ENCODE measurements at regions not wholly inside any gene's neighbourhood (a gene's known extent, or its start where the extent isn't known, plus 50 kb on each side); places are given as distances from the start of the nearest gene placed in this dataset.

DNA sequence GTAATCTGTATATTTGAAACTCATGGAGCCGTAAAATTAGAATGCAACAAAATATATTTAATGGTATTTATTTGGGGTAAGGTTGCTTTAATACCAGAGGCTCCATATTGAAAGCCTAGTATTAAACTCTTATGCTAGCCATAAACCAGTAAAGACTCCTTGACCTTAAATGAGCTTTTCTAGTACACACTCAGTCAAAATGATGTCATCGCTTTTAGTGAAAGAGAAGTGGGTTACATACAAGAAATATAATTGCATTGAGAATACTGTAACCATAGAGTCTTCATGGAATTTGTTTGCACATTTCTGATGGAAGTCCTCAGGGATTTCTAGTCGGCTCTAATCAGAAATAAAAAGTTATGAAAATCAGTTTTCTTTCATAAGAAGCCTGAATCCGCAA is 757.6 kb downstream of the GBE1 start:
- Histone ChIP-seq H3K4me3 (no peak overlapping the region), H3K36me3 (no peaks in the 10 kb centered on the region), H3K4me1 (no peaks in the 10 kb centered on the region), H3K9me3 (no peaks in the 10 kb centered on the region), H3K27ac (no peak overlapping the region), H3K27me3 (no peaks in the 10 kb centered on the region)
- DNase-seq (ENCODE audit: low spot score in 2 of 2) = no peak
- no peak for TF ChIP-seq POLR2A (IDR thresholded peaks at IDR 0.05)
- no peak for TF ChIP-seq EP300 (IDR thresholded peaks at IDR 0.05)
- WGBS, 2 donors = 71 to 83% methylated on average over 4 of the region's 4 CpGs

DNA sequence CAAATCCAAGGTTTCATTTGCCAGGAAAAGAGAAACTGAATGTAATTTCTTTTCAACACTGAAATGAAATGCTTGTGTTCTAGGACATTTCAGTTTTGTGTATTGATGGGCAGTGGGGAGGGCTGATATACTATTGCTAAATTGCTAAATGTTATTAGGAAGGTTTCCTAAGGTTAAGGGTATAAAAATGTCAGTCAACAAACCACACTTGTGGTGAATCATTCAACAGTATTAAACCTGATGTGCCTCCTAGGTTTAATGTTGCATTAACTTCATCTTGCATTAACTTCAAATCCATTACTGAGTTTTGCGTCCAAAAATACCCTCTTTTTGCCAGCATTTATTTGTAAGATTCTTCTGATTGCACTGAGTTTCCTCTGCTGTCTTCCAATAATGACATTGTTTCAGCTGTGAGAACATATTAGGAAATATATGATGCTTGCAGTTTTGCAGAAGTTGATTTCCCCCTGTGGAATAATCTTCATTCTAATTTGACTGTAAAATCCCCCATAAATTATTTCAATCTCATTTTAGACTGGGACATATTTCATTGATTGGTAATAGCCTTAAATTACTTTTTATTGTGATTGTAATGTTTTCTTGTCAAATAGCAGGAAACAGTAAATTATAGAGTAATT is 758.3 kb downstream of the GBE1 start:
- no peak for DNase-seq (ENCODE audit: low spot score in 2 of 2)
- no peak overlapping the region for H3K4me3 ChIP-seq
- no peaks in the 10 kb centered on the region for H3K27me3 ChIP-seq
- H3K36me3 ChIP-seq = no peaks in the 10 kb centered on the region
- H3K27ac ChIP-seq = no peak overlapping the region
- 22 to 34% methylated on average over 1 of the region's 1 CpG for WGBS, 2 donors
- H3K9me3 ChIP-seq = no peaks in the 10 kb centered on the region
- no peak for TF ChIP-seq EP300 (IDR thresholded peaks at IDR 0.05)
- TF ChIP-seq, protein P1, sequence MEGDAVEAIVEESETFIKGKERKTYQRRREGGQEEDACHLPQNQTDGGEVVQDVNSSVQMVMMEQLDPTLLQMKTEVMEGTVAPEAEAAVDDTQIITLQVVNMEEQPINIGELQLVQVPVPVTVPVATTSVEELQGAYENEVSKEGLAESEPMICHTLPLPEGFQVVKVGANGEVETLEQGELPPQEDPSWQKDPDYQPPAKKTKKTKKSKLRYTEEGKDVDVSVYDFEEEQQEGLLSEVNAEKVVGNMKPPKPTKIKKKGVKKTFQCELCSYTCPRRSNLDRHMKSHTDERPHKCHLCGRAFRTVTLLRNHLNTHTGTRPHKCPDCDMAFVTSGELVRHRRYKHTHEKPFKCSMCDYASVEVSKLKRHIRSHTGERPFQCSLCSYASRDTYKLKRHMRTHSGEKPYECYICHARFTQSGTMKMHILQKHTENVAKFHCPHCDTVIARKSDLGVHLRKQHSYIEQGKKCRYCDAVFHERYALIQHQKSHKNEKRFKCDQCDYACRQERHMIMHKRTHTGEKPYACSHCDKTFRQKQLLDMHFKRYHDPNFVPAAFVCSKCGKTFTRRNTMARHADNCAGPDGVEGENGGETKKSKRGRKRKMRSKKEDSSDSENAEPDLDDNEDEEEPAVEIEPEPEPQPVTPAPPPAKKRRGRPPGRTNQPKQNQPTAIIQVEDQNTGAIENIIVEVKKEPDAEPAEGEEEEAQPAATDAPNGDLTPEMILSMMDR (IDR thresholded peaks at IDR 0.05) = no peak
- no peak for TF ChIP-seq POLR2A (IDR thresholded peaks at IDR 0.05)
- no peaks in the 10 kb centered on the region for H3K4me1 ChIP-seq

DNA sequence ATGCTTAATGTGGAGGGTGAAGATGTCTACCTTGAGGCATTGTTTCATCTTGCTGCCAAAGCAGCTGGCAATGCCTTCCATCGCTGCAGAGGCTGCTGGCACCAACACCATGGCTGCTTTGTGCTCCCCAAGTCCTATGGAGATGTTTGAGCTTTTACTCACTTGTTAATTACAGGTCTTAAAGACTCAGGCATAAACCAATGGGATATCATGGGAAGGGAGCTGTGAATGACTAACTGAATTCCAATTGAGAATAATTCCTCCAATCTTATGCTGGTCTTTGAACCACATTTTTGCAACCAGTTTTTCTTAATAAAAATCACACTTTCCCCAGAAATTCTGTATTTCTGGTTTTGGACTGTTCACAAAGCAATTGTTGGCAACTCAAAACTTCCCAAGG is 762.0 kb downstream of the GBE1 start:
- H3K27ac ChIP-seq = no peak overlapping the region
- no peaks in the 10 kb centered on the region for H3K27me3 ChIP-seq
- H3K9me3 ChIP-seq = no peaks in the 10 kb centered on the region
- H3K4me3 ChIP-seq = no peak overlapping the region
- TF ChIP-seq POLR2A (IDR thresholded peaks at IDR 0.05) = no peak
- TF ChIP-seq, protein P1 (IDR thresholded peaks at IDR 0.05) = no peak
- no peak for DNase-seq (ENCODE audit: low spot score in 2 of 2)
- no peaks in the 10 kb centered on the region for H3K4me1 ChIP-seq
- WGBS, 2 donors = 65 to 67% methylated on average over 1 of the region's 1 CpG
- no peaks in the 10 kb centered on the region for H3K36me3 ChIP-seq

DNA sequence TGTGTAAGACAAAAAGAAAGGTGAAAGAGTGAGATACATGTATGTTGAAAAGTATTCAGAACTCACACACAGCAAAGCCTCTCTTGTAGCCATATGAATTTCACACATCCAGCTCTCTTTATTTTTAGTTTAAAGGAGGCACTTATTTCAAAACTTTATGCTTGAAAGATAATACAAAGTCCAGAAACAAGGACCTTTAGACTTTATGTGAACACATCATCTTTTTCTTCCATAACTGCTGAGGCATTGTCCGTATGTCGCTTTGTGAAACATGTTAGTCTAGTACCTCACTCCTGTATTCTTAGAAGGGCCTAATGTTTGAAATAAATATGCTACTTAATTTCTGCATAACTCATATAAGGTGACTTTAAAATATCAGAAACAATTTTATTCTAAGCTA is 763.4 kb downstream of the GBE1 start:
- Histone ChIP-seq H3K4me1 (no peaks in the 10 kb centered on the region), H3K4me3 (no peak overlapping the region), H3K9me3 (no peaks in the 10 kb centered on the region), H3K36me3 (no peaks in the 10 kb centered on the region), H3K27ac (no peak overlapping the region), H3K27me3 (no peaks in the 10 kb centered on the region)
- 94 to 95% methylated on average over 2 of the region's 2 CpGs for WGBS, 2 donors
- DNase-seq (ENCODE audit: low spot score in 2 of 2) = no peak
- TF ChIP-seq, protein P1 (IDR thresholded peaks at IDR 0.05) = no peak
- TF ChIP-seq EP300 (IDR thresholded peaks at IDR 0.05) (no peak), POLR2A (IDR thresholded peaks at IDR 0.05) (no peak)

DNA sequence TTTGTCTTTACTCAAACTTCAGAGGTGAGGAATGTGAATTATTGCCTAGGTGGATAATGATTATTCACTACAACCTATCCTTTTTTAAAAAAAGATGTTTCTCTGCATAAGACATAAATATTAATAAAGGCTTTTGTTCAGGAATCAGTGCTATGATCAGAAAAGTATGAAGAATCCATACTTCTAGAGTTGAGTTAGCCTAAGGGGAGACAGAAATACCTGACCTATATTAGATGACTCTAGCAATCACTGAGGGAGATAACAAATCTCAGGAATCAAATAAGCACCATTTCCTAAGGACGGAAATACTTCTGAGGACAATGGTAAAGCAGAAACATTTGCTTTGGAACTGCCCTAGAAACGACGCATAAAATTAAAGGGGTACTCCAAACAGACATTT is 763.8 kb downstream of the GBE1 start:
- no peaks in the 10 kb centered on the region for H3K9me3 ChIP-seq
- TF ChIP-seq EP300 (IDR thresholded peaks at IDR 0.05) (no peak), POLR2A (IDR thresholded peaks at IDR 0.05) (no peak)
- TF ChIP-seq, protein P1 (IDR thresholded peaks at IDR 0.05) = no peak
- H3K4me1 ChIP-seq = no peaks in the 10 kb centered on the region
- H3K36me3 ChIP-seq = no peaks in the 10 kb centered on the region
- H3K27me3 ChIP-seq = no peaks in the 10 kb centered on the region
- DNase-seq (ENCODE audit: low spot score in 2 of 2) = no peak
- 73 to 88% methylated on average over 3 of the region's 3 CpGs for WGBS, 2 donors
- H3K27ac ChIP-seq = no peak overlapping the region
- H3K4me3 ChIP-seq = no peak overlapping the region

DNA sequence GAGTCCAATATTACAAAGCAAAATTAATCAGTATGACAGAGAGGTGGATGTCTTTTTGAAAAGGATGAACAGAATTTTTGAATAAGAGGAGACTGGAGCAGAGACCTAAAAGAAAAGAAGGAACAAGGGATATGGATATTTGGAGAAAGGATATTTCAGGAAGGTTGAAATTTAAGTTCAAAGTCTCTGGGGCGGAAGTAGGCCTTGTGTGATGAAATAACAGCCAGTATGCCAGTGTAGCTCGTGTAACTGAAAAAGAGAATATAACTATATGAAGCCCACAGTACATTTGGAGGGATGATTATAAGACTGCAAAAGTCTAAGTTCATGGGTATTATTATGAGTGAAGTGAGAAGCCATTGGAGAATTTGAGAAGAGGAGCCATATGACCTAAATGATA is 766.7 kb downstream of the GBE1 start:
- Histone ChIP-seq H3K36me3 (no peaks in the 10 kb centered on the region), H3K4me3 (no peak overlapping the region), H3K27ac (no peak overlapping the region), H3K9me3 (no peaks in the 10 kb centered on the region), H3K4me1 (no peaks in the 10 kb centered on the region), H3K27me3 (no peaks in the 10 kb centered on the region)
- TF ChIP-seq POLR2A (IDR thresholded peaks at IDR 0.05) (no peak), EP300 (IDR thresholded peaks at IDR 0.05) (no peak)
- TF ChIP-seq, protein P1 (IDR thresholded peaks at IDR 0.05) = no peak
- DNase-seq (ENCODE audit: low spot score in 2 of 2) = no peak
- 79 to 90% methylated on average over 2 of the region's 2 CpGs for WGBS, 2 donors

All from tibial nerve (tissue), 4 donors.